Liver (tissue), 8 donors: ENCODE measurements at regions not wholly inside any gene's neighbourhood (a gene's known extent, or its start where the extent isn't known, plus 50 kb on each side); places are given as distances from the start of the nearest gene placed in this dataset.

Experiments used
- DNase-seq: peaks from one replicate; pipeline ENCODE4 v3.0.0-alpha.2; 2017; ENCODE audit warnings: low spot score
- H3K27ac ChIP-seq, 2 donors: one replicate each; pipeline ENCODE4 v1.7.0; 2013; ENCODE audit warnings: inconsistent platforms in 2 of 2, low read length in 2 of 2, control low read depth in 1 of 2, low read depth in 1 of 2, mild to moderate bottlenecking in 1 of 2
- H3K27me3 ChIP-seq, 4 donors: one replicate each; pipeline versions ENCODE4 v1.6.1 to v1.7.0; 2013; ENCODE audit warnings: low read length in 3 of 4, inconsistent platforms in 1 of 4, mild to moderate bottlenecking in 1 of 4, moderate library complexity in 1 of 4; ENCODE audit not compliant: control insufficient read depth in 4 of 4, insufficient read depth in 4 of 4
- H3K36me3 ChIP-seq, 4 donors: one replicate each; pipeline versions ENCODE4 v1.6.1 to v1.7.0; 2013; ENCODE audit warnings: low read length in 3 of 4, mild to moderate bottlenecking in 3 of 4, low read depth in 1 of 4, moderate library complexity in 1 of 4; ENCODE audit not compliant: control insufficient read depth in 4 of 4, insufficient read depth in 3 of 4
- H3K4me1 ChIP-seq, 4 donors: one replicate each; pipeline versions ENCODE4 v1.6.1 to v1.7.0; 2013; ENCODE audit warnings: low read length in 3 of 4, mild to moderate bottlenecking in 3 of 4, moderate library complexity in 1 of 4; ENCODE audit not compliant: control insufficient read depth in 4 of 4, insufficient read depth in 4 of 4
- H3K4me3 ChIP-seq, 3 donors: one replicate each; pipeline versions ENCODE4 v1.6.1 to v1.7.0; 2013; ENCODE audit warnings: low read length in 3 of 3, control low read depth in 1 of 3, low read depth in 1 of 3, mild to moderate bottlenecking in 1 of 3
- H3K9ac ChIP-seq, 2 donors: one replicate each; pipeline ENCODE4 v1.7.0; 2013; ENCODE audit warnings: low read length in 2 of 2, mild to moderate bottlenecking in 2 of 2, moderate library complexity in 2 of 2, control low read depth in 1 of 2, low read depth in 1 of 2
- H3K9me3 ChIP-seq, 4 donors: one replicate each; pipeline versions ENCODE4 v1.6.1 to v1.7.0; 2013; ENCODE audit warnings: low read length in 3 of 4; ENCODE audit not compliant: control insufficient read depth in 4 of 4
- ATF3 ChIP-seq: IDR thresholded peaks from 2 replicates; pipeline ENCODE4 v1.6.1; 2016; ENCODE audit warnings: antibody characterized with exemption
- CTCF ChIP-seq: fragments of 150-350 bp; IDR thresholded peaks from 2 replicates; pipeline ENCODE4 v1.5.1; 2017; ENCODE audit warnings: improper control_type of control experiment, low read depth, low read length; ENCODE audit not compliant: missing input control
- EGR1 ChIP-seq, 2 donors: IDR thresholded peaks; 2 replicates each; pipeline ENCODE4 v1.6.1; 2016 to 2018; ENCODE audit warnings: antibody characterized with exemption in 2 of 2, low read depth in 2 of 2
- FOXA1 ChIP-seq: IDR thresholded peaks from 2 replicates; pipeline ENCODE4 v1.6.1; 2016; ENCODE audit warnings: antibody characterized with exemption
- FOXA2 ChIP-seq: IDR thresholded peaks from 2 replicates; pipeline ENCODE4 v1.6.1; 2016; ENCODE audit warnings: antibody characterized with exemption
- GABPA ChIP-seq, 2 donors: IDR thresholded peaks in 1 of 2; conservative IDR thresholded peaks in 1 of 2; 2 replicates each; pipeline ENCODE4 v1.6.1; 2016; ENCODE audit warnings: antibody characterized with exemption in 2 of 2, mild to moderate bottlenecking in 1 of 2, moderate library complexity in 1 of 2
- HNF4A ChIP-seq, 2 donors: conservative IDR thresholded peaks; 2 replicates each; pipeline ENCODE4 v1.6.1; 2016; ENCODE audit warnings: antibody characterized with exemption in 2 of 2, mild to moderate bottlenecking in 2 of 2
- HNF4G ChIP-seq: IDR thresholded peaks from 2 replicates; pipeline ENCODE4 v1.6.1; 2016; ENCODE audit warnings: antibody characterized with exemption
- JUND ChIP-seq, 2 donors: IDR thresholded peaks; 2 replicates each; pipeline ENCODE4 v1.6.1; 2016; ENCODE audit warnings: antibody characterized with exemption in 2 of 2
- MAX ChIP-seq: IDR thresholded peaks from 2 replicates; pipeline ENCODE4 v1.6.1; 2016; ENCODE audit warnings: antibody characterized with exemption
- NR2F2 ChIP-seq: IDR thresholded peaks from 2 replicates; pipeline ENCODE4 v1.6.1; 2016; ENCODE audit warnings: antibody characterized with exemption
- RAD21 ChIP-seq, 2 donors: IDR thresholded peaks; 2 replicates each; pipeline ENCODE4 v1.6.1; 2016; ENCODE audit warnings: antibody characterized with exemption in 2 of 2, mild to moderate bottlenecking in 2 of 2
- REST ChIP-seq: IDR thresholded peaks from 2 replicates; pipeline ENCODE4 v1.6.1; 2016; ENCODE audit warnings: antibody characterized with exemption, mild to moderate bottlenecking
- RXRA ChIP-seq, 2 donors: IDR thresholded peaks; 2 replicates each; pipeline ENCODE4 v1.6.1; 2017 to 2018; ENCODE audit warnings: antibody characterized with exemption in 2 of 2, mild to moderate bottlenecking in 1 of 2
- SP1 ChIP-seq: IDR thresholded peaks from 2 replicates; pipeline ENCODE4 v1.6.1; 2018; ENCODE audit warnings: antibody characterized with exemption, mild to moderate bottlenecking
- TAF1 ChIP-seq: conservative IDR thresholded peaks from 2 replicates; pipeline ENCODE4 v1.6.1; 2016; ENCODE audit warnings: antibody characterized with exemption, mild to moderate bottlenecking
- YY1 ChIP-seq: IDR thresholded peaks from 2 replicates; pipeline ENCODE4 v1.6.1; 2016; ENCODE audit warnings: antibody characterized with exemption, mild to moderate bottlenecking
- ZBTB33 ChIP-seq: IDR thresholded peaks from 2 replicates; pipeline ENCODE4 v1.6.1; 2016; ENCODE audit warnings: antibody characterized with exemption
- WGBS: extraction: QIAGEN DNeasy Blood & Tissue Kit; methylation state at CpG from one replicate; pipeline ENCODE4 v1.1.7; 2013; 5-methylcytosine and 5-hydroxymethylcytosine counted together
- donor health status: healthy.
- donor health status: healthy.
- donor health status: healthy.
- donor health status: healthy.
- donor health status: healthy.

GRCh38 chr5:173529861-173530260 is 86.6 kb downstream of the BOD1 start:
- no peak overlapping the region for H3K9ac ChIP-seq
- peaks cover 0 to 4% (median 0%) of the 10 kb centered on the region in 4 donors for H3K27me3 ChIP-seq
- no peak for TF ChIP-seq ATF3
- no peak for TF ChIP-seq FOXA1
- no peak for TF ChIP-seq JUND (IDR thresholded peaks at IDR 0.05)
- TF ChIP-seq TAF1 = no peak
- no peak for TF ChIP-seq MAX
- no peak for TF ChIP-seq EGR1 (IDR thresholded peaks at IDR 0.05; ENCODE audit: low read depth in 2 of 2)
- TF ChIP-seq CTCF = no peak
- H3K4me1 ChIP-seq = no peaks in the 10 kb centered on the region
- no peaks in the 10 kb centered on the region for H3K9me3 ChIP-seq
- no peak overlapping the region for H3K4me3 ChIP-seq
- DNase-seq = no peak
- WGBS = 76% methylated on average over 3 of the region's 3 CpGs
- no peaks in the 10 kb centered on the region for H3K36me3 ChIP-seq
- no peak overlapping the region for H3K27ac ChIP-seq

GRCh38 chr5:173527671-173528070 is 88.8 kb downstream of the BOD1 start:
- no peak overlapping the region for H3K4me3 ChIP-seq
- H3K27ac ChIP-seq = no peak overlapping the region
- peaks cover 0 to 4% (median 2%) of the 10 kb centered on the region in 4 donors for H3K27me3 ChIP-seq
- no peak for TF ChIP-seq CTCF
- TF ChIP-seq RXRA (IDR thresholded peaks at IDR 0.05) = no peak
- no peak for TF ChIP-seq EGR1 (IDR thresholded peaks at IDR 0.05; ENCODE audit: low read depth in 2 of 2)
- TF ChIP-seq ZBTB33 = no peak
- no peak for TF ChIP-seq RAD21 (IDR thresholded peaks at IDR 0.05)
- no peak for TF ChIP-seq TAF1
- TF ChIP-seq MAX = no peak
- no peak for TF ChIP-seq YY1
- TF ChIP-seq GABPA (IDR thresholded peaks at IDR 0.05 in 1 of 2, conservative IDR thresholded peaks at IDR 0.05 in 1 of 2) = no peak
- no peak for TF ChIP-seq FOXA1
- no peak for TF ChIP-seq HNF4A (conservative IDR thresholded peaks at IDR 0.05)
- TF ChIP-seq HNF4G = no peak
- no peak for TF ChIP-seq NR2F2
- TF ChIP-seq SP1 = no peak
- TF ChIP-seq ATF3 = no peak
- TF ChIP-seq FOXA2 = no peak
- TF ChIP-seq REST = no peak
- TF ChIP-seq JUND (IDR thresholded peaks at IDR 0.05) = no peak
- 86% methylated on average over 9 of the region's 9 CpGs for WGBS
- no peak overlapping the region for H3K9ac ChIP-seq
- no peak for DNase-seq
- no peaks in the 10 kb centered on the region for H3K36me3 ChIP-seq
- H3K4me1 ChIP-seq = no peaks in the 10 kb centered on the region
- H3K9me3 ChIP-seq = peaks cover 0 to 4% (median 0%) of the 10 kb centered on the region in 4 donors
